ENCODE measurements at regions not wholly inside any gene's neighbourhood (a gene's known extent, or its start where the extent isn't known, plus 50 kb on each side); places are given as distances from the start of the nearest gene placed in this dataset.

DNA sequence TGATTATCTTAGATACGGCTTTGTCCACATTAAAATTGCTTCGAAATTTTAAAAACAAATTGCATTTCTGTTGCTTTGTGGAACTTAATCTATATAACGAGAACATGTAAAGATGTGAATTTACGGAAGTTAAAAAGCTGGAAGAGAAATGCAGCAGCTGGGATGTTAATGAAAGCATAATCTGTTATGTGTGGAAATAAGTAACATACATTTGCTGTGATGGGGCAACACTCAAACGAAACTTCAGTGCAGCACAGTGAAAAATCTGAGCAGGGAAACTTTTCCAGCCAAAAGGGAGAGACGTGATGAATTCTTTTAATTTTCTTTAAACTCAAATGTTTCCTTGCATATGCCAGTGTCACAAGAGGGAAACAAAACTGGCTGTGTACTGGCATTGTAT is 276.7 kb upstream of the LMCD1 start:
- FAIRE-seq = no peak
- no peak for DNase-seq (ENCODE audit: extremely low spot score, insufficient read length, low read depth)

DNA sequence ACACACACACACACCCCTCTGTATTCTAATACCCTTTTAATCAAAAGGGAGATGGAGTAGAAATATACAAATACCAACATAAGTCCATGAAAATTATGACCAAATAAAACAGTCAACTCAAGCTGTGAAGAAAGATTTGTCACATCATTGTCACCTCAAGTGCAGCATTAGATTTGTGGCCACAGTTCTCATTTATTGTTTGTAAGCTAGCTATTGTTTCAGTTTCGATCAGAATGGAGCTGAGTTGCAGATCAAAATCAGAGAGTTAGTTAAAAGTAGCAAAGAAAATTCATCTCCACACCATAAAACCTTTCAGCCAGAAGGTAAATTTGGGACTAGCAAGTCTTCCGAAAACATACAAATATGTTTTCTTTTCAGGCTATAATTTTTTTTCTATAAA is 267.7 kb upstream of the LMCD1 start:
- FAIRE-seq (no peak), DNase-seq (ENCODE audit: extremely low spot score, insufficient read length, low read depth) (no peak)

DNA sequence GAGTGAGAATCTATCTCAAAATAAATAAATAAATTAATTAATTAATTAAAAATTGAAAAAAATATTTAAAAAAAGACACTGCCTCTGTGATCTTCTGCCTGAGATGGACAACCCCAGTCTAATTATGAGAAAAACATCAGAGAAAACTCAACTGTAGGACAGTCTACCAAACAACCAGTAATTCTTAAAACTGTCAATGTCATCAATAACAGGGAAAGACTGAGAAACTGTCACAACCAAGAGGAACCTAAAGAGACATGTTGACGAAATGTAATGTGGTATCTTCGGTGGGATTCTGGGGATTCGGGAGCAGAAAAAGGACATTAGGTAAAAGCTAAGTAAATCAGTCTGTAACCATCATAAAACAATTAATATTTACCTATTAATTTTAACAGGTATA is 265.4 kb upstream of the LMCD1 start:
- FAIRE-seq (no peak), DNase-seq (ENCODE audit: extremely low spot score, insufficient read length, low read depth) (no peak)

DNA sequence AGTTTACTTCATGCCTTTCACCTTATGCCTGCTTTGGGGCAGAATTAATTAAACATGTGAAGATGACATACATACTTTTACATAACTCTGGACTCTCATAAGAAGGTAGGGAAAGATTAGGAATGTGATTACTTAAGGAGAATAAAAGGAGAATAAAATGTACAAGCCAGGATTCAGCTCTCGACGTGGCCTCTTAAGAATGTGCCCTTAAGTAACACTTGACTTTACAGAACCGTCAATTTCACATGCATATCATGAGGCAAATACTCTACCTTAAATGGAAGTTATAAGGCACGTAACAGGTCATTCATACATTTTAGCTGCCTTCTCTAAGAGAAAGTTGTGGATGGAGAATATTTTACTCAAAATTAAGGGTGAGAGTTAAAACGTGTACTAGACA is 263.7 kb upstream of the LMCD1 start:
- no peak for DNase-seq (ENCODE audit: extremely low spot score, insufficient read length, low read depth)
- no peak for FAIRE-seq

DNA sequence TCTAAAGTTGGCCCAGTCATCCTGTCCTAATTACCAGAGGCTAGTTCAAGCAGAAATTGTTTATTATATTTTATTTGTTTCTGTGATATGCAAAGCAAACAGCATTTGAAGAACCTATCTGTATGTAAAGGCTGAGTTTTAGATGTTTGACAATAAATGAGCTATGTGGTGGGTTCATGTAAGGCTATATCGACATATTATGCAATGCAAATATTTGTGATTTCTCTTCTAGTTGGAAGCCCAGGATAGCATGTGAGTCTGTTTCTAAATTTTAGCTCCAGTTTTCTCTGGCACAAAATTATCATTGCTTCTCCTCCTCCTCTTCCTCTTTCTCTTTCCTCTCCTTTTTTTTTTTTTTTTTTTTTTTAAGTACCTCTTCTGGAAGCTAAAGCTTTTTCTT is 263.2 kb upstream of the LMCD1 start:
- no peak for FAIRE-seq
- no peak for DNase-seq (ENCODE audit: extremely low spot score, insufficient read length, low read depth)

DNA sequence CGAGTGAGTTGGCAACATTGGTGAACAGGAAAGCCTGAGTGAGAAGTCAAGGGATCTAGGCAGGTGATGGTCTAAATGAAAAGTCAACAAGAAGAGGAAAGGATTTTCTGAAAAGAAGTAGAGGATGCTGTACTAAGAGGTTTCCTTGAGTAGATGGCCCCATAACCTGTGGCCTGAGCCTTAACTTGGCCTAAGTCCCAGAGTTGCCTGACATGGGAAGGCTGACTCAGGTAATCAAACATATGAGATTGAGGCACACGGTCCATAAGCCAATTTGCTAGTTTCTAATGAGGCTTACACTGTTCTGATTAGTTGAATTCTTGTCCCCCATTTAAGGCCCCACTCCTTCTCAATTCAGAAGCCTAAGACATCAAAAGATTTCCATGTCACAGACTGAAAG is 262.5 kb upstream of the LMCD1 start:
- FAIRE-seq = no peak
- no peak for DNase-seq (ENCODE audit: extremely low spot score, insufficient read length, low read depth)

DNA sequence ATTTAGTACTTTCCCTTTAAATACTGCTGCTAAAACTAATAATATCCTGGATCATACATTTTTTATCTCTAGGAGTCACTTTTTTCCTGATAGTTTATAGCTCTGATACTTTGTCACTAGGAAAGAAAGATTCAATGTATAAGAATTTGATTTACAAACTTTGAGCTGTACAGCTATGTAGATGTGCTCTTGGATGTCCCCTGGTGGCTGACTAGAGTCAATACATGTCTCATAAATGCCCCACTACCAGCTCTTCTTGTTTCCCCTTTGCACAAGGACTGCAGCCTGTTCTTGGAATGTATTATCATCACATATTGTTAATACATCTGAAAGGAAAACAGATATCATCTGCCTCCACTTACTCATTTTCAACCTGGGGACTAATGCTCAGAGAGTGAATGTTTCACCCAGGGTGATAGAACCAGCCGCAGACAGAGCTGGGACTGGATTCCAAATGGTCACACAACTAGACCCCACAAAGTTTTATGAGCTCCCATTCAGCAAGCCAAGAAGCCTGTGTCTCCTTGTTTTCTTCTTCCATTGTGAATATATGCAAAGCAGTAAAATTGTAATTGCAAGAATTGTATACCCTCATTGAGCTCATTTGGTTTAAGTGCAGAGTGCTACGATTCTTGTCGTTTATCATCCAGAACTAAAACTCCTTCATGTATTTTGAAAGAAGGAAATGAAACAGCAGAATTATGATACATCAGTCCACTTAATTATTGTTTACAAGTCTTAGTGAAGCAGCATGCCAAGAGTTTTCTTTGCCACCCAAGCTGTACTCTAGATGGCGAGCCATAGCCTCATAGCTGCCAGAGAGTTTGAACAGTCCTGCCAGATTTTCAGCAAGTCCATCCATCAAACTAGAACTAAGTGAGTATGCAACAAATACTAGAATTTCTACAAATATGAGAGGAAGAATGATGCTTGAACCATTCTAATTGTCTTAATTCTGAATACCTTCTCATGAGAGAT is 261.6 kb upstream of the LMCD1 start:
- peak; percentile 82 for FAIRE-seq
- peak; percentile 5 for DNase-seq (ENCODE audit: extremely low spot score, insufficient read length, low read depth)

DNA sequence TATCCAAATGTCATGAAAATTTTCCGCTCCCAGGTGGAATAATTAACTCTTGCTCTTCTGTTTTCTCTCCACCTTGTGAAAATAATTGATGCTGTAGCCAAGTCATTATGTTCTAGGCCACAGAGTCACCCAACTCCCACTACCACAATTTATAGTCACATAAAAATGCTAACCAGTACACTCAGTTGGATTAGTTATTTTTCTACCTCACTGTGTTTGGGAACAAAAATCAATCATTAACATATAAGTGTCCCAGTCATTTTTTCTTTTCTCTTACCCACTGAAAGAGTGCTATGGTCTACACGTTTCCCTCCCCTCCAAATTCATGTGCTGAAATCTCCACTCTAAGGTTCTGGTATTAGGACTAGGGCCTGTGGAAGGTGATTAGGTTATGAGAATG is 255.6 kb upstream of the LMCD1 start:
- FAIRE-seq (no peak), DNase-seq (ENCODE audit: extremely low spot score, insufficient read length, low read depth) (no peak)

DNA sequence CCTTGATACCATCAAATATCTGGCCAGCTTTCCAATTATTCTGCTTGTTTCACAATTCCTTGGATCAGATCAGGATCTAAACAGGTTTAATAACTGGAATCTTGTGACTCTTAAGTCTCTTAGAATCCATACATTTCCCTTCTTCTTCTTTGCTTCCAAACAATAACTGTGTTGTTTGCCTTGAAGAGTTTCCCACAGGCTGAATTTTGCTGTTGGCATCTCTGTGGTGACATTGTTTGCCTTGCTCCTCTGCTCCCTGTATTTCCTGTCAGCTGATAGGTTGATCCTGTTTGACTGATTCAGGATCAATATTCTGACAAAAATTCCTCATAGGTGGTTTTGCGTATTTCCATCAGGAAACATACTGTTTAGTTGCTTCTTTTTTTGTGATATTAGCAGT is 248.4 kb upstream of the LMCD1 start:
- no peak for FAIRE-seq
- DNase-seq (ENCODE audit: extremely low spot score, insufficient read length, low read depth) = no peak

DNA sequence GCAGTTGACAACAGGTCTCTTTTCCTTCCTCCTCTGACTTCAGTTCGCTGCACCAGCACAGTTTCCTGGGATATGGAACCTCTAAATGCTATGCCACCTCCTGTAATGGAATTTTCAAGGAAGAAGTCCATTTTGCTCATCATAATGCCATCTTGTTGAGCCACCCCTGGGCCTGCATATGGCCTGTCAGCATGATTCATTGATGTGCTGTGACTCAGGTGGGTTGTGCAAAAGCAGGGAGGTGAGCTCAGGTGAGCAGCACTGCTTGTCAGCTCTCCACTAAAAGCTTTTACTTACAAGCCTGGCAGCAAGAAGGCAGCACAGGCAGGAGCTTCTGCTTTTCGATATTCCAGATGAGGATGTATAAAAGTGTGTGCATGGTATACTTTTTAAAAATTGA is 247.1 kb upstream of the LMCD1 start:
- FAIRE-seq (no peak), DNase-seq (ENCODE audit: extremely low spot score, insufficient read length, low read depth) (no peak)

DNA sequence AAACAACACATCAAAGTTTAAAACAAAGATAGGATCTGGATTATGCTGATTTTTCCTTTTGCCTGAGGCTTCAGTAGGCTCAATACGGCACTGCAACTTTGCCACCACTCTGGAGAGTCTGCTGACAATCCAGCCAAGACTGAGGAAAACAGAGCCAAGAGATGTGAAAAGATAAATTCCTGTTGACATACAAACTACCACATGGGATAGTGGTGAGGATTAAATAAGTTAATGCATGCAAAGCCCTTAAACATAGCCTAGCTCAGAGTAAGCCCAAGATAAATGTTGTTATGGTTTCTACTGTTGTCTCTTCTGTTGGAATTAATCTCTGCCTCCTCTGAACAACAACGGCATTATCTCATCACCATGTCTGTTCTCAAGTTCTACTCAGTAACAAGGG is 245.9 kb upstream of the LMCD1 start:
- no peak for DNase-seq (ENCODE audit: extremely low spot score, insufficient read length, low read depth)
- no peak for FAIRE-seq

DNA sequence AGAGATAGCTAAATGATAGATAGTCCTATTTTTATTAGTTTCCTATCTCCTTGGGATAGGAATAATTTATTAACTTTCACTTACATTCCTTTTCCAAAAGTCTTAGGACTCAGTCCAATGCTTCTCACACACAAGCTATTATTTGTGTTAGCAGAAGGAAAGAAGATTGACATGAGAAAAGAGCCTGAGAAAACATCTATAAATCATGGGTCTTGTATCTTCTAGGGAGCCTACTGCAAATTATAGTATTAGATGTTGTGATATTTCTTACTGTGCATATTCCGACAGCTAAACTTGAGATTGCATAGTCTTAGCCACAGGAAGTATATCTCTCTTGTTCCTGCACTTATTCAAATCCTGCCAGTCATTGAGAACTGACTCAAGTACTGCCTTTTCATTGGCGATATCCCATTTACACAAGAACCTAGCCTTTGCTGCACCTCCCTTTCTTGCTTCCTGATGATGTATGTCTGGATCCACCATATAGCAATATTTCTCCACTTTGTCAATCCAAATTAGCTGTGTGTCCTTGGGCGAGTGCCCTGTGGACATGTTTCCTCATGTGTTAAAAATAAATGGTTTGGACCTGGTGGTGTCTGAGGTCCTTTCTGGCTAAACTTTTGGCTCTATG is 245.1 kb upstream of the LMCD1 start:
- DNase-seq (ENCODE audit: extremely low spot score, insufficient read length, low read depth) = no peak

DNA sequence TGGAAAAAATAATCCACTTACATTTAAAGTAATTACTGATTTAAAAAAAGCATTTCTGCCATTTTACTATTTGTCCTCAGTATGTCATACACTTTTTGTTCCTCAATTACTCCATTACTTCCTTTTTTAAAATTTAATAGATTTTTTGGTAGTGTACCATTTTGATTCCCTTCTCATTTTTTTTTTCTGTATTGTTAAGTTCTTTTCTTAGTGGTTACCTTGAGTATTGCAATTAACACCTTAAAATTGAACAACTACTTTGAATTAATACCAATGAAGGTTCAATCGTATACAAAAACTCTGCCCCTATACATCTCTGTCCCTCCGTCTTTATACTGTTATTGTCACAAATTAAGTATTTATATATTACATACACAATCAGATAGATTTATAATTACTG is 240.6 kb upstream of the LMCD1 start:
- FAIRE-seq = no peak

More for the DNA sequence above, 245.1 kb upstream of the LMCD1 start:
- FAIRE-seq = no peak

DNA sequence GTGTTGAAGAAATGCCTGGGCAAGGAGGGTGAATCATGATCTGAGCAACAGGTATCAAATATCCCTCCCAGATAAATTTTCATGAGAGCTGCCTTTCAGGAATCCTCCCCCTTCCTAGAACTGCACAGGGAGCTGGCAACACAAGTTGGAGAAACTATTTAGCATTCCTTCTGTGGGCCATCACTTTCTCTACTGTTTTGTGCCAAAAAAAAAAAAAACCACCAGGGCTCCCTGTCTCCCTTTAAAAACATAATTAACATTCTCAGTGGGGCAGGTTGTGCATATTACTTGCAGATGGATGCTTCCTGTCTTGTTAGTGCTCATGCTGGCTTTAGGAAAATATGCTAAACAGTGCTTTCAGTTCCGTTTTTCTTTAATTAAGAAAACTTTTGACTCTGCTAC is 234.9 kb upstream of the LMCD1 start:
- FAIRE-seq (no peak), DNase-seq (ENCODE audit: extremely low spot score, insufficient read length, low read depth) (no peak)

More for the DNA sequence above, 240.6 kb upstream of the LMCD1 start:
- DNase-seq (ENCODE audit: extremely low spot score, insufficient read length, low read depth) = no peak

DNA sequence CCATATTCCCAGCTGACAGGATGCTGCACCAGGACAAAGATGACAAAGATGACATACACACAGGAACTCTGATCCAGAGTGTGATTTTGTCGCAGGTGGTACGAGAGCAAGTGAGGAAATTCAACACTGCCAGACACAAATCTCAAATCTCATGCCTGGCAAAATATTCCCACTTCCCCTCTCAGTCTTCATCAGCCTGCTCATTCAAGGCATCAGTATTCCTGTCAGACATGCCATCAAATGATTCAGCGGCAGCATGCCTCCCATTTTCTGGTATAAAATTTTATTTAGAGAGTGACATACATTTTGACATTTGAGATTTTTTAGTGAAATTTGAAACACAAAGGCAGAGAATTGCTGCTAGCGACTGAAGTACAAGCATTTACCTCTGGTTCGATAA is 228.1 kb upstream of the LMCD1 start:
- DNase-seq (ENCODE audit: extremely low spot score, insufficient read length, low read depth) (no peak), FAIRE-seq (no peak)

DNA sequence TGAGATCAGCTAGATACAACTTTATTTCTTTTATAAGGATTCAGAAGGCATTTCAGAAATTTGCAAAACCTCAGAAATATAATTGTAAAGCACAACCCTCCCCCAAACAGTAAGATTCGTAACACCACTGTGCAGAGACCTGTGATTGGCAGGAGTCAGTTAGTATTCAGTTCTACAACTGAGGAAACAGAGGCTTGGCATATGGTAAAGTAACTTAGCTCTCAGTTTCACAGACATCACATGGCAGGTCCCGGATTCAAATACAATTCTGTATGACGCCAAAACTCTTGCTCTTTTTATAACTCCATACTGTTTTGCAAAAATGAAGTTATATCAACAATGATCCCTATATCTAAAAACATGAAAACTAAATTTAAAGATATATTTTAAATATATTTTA is 225.6 kb upstream of the LMCD1 start:
- FAIRE-seq = no peak
- DNase-seq (ENCODE audit: extremely low spot score, insufficient read length, low read depth) = no peak

DNA sequence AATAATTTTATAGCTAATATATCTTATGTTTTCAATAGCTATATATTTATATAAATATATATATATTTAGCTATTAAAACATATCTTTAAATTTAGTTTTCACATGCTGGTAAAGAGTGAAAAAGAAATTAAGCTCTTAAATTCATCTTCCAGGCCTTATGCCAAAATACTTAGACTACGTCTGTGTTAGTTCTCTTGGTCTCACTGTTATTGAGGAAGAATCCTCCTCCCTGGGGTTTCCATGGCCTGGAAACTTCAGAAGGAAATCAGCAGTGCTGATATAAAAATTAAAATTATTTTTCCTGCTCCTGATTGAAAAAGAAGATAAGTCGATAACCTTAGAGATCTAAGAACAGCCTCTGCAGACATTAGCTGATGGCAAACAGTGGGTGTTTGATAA is 225.1 kb upstream of the LMCD1 start:
- FAIRE-seq (no peak), DNase-seq (ENCODE audit: extremely low spot score, insufficient read length, low read depth) (no peak)

DNA sequence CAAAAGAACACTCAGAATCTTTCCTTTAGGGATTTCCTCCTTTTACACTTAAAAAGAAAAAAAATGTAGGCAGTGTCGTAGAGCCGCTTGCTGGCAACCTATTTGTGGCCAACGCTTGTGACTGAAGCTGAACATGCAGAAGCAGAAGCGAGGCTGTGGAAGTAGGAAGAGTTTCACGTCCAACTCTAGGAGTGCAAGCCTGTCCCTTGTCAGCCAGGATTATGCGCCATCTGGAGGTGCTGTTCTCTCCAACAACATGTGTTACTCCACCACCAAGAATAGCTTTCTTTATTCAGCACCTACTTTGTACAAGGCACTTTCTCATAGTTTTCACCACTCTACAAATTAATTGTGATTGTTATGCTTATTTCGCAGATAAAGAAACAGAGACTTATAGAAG is 223.2 kb upstream of the LMCD1 start:
- DNase-seq (ENCODE audit: extremely low spot score, insufficient read length, low read depth) (no peak), FAIRE-seq (no peak)

DNA sequence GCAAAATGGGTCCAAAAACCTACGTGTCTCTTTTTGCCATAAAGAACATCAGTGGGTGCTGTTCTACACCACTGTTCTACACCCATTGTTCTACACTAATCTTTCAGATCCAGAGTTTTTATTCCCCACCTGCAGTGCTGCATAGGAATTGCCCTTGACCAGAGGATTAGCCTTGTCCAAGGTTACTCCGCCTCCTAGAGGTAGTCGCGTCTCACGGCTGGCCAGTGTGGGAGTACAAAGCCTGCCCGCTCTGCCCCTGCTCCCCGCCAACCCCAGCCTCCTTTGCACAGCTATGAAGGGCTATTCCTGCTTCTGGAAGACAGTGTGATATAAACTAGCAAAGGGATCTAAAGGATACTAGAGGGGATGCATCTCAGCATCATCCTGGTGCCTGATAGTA is 222.1 kb upstream of the LMCD1 start:
- no peak for DNase-seq (ENCODE audit: extremely low spot score, insufficient read length, low read depth)
- no peak for FAIRE-seq

DNA sequence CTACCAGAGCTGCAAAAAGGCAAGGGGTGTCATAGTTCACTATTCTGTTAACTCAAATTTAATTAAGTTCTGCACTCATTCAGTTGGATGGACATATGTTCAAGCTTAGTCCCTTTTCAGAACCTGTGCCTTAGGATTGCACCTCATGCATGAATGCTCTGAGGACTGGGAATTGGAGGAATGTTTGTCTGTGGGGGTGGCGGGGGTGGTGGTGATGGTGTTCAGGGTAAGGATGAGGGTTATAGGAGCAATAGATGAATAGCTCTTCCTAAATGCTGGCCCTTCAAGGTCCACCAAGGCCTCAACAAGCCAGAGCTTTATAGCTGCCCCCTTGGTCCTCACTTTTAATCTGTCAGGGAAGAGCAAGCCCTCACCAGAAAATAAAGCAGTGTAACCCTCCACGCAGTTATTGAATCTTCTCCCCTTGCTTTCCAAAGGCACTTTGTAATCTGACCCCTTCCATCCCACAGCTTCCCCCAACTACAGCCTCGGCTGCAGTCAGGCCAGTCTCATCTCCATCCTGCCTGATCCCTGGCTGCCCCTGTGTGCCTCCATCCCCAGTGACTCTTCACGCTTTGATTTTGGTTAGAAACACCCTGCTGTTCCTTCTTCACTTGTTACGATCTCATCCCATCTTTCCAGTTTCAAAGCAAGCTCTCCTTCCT is 221.6 kb upstream of the LMCD1 start:
- DNase-seq (ENCODE audit: extremely low spot score, insufficient read length, low read depth) (no peak), FAIRE-seq (no peak)

DNA sequence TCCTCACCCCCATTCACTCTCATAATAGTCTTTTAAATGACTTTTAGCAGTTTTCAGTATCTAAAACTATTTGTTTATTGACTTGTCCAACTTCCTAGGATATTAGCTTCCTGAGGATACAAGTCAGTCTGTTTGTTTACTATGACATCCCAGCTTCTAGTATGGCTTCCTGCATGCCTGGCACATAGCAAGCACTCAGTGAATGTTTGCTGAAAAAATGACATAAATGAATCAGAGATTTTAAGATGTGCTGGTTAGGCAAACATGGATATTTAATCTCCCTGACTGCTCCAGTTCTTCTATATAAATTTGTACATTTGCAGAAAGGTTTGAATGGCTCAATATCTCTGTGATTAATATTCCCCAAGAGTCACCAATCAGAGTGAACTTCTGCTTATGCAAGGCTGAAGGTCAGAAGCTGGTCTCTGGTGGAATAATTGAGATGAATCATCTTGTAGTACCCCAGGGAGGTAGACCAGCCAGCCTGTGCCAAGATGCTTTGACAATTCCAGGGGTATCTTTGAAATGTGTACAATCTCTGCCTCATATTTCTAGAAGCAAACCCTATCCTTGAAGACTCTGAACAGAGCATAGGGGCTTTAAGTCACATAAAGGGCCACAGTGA is 219.0 kb upstream of the LMCD1 start:
- DNase-seq (ENCODE audit: extremely low spot score, insufficient read length, low read depth) (no peak), FAIRE-seq (no peak)

Data from GM18507 (cell line).